ENCODE measurements at regions not wholly inside any gene's neighbourhood (a gene's known extent, or its start where the extent isn't known, plus 50 kb on each side); places are given as distances from the start of the nearest gene placed in this dataset.

DNA sequence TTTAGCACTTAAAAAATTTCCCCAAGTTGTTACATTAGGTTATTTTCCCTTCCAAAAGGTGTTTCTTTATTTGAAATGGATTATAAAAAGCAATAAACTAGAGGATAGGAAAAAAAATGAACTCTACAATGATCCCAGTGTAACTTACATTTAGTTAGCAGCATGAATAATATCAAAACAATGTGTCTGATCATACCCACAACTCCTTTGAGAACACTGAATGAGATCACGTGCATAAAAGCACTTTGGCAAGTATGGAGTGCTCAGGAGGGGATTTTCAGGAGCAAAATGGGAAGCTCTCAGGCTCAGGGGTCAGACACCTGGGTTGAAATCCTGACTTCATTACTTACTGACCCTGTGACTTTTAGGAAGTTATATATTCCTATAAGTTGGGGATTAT lies 369.7 kb upstream of the PROX1 start:
- TF ChIP-seq YY1 (IDR thresholded peaks at IDR 0.05; ENCODE audit: insufficient read depth, insufficient read length) (no peak), ZNF274 (IDR thresholded peaks at IDR 0.05; ENCODE audit: low read depth, low read length) (no peak)
